Tibial artery (tissue), 4 donors: ENCODE measurements at regions not wholly inside any gene's neighbourhood (a gene's known extent, or its start where the extent isn't known, plus 50 kb on each side); places are given as distances from the start of the nearest gene placed in this dataset.

ENCODE experiments used
- DNase-seq, 2 donors: peaks; one replicate each; pipeline ENCODE4 v3.0.0-alpha.2; 2019
- H3K27ac ChIP-seq, 2 donors: fragments of 200-600 bp; sonication (generic) in 1 of 2; 1 replicate in 1 of 2; 2 replicates in 1 of 2; pipeline ENCODE4 v1.5.1; 2018 to 2019; ENCODE audit warnings: mild to moderate bottlenecking in 1 of 2
- H3K27me3 ChIP-seq, 2 donors: fragments of 200-600 bp; sonication (generic) in 1 of 2; one replicate each; pipeline versions ENCODE4 v1.5.1 to v1.6.0; 2016 to 2019
- H3K36me3 ChIP-seq, 3 donors: fragments of 200-600 bp; sonication (generic) in 2 of 3; one replicate each; pipeline ENCODE4 v1.5.1; 2016 to 2019; ENCODE audit warnings: mild to moderate bottlenecking in 2 of 3
- H3K4me1 ChIP-seq, 4 donors: fragments of 200-600 bp; sonication (generic) in 2 of 4; 1 replicate in 3 of 4; 2 replicates in 1 of 4; pipeline ENCODE4 v1.5.1; 2016 to 2019
- H3K4me3 ChIP-seq, 2 donors: fragments of 200-600 bp; sonication (generic) in 1 of 2; 1 replicate in 1 of 2; 2 replicates in 1 of 2; pipeline ENCODE4 v1.5.1; 2018 to 2019; ENCODE audit warnings: mild to moderate bottlenecking in 2 of 2
- H3K9me3 ChIP-seq, 3 donors: fragments of 200-600 bp; sonication (generic) in 1 of 3; one replicate each; pipeline ENCODE4 v1.5.1; 2016 to 2019
- CTCF ChIP-seq, 2 experiments: fragments of 200-600 bp in 1 of 2; fragments of 450-650 bp in 1 of 2; IDR thresholded peaks; one replicate each; pipeline ENCODE4 v1.5.1; 2017 to 2019; ENCODE audit warnings: antibody characterized with exemption in 2 of 2, mild to moderate bottlenecking in 1 of 2, moderate library complexity in 1 of 2
- intact Hi-C: fragments of 100-400 bp; cut with DNase I; formaldehyde crosslinking; loops from one replicate; pipeline ENCODE4 v1.15.0; 2023; ENCODE audit warnings: low total_unique reads

GRCh38 chr5:125138266-125138665 lies 391.8 kb upstream of the ZNF608 start:
- no peaks in the 10 kb centered on the region for H3K27me3 ChIP-seq
- intact Hi-C loops, result no loop called here
- no peak overlapping the region for H3K27ac ChIP-seq
- H3K36me3 ChIP-seq, result no peaks in the 10 kb centered on the region
- no peak for TF ChIP-seq CTCF (IDR thresholded peaks at IDR 0.05)
- H3K9me3 ChIP-seq, result no peaks in the 10 kb centered on the region
- DNase-seq, result no peak
- no peak overlapping the region for H3K4me3 ChIP-seq
- peaks cover 0 to 11% (median 0%) of the 10 kb centered on the region in 4 donors for H3K4me1 ChIP-seq

- no peak for TF ChIP-seq CTCF (IDR thresholded peaks at IDR 0.05)
- no peak for DNase-seq
- intact Hi-C loops, result no loop called here
- Histone ChIP-seq H3K4me3 (no peak overlapping the region), H3K4me1 (peaks cover 0 to 11% (median 0%) of the 10 kb centered on the region in 4 donors), H3K27ac (no peak overlapping the region), H3K9me3 (no peaks in the 10 kb centered on the region), H3K36me3 (no peaks in the 10 kb centered on the region), H3K27me3 (no peaks in the 10 kb centered on the region)
Observed at GRCh38 chr5:125139590-125139989, 393.2 kb upstream of the ZNF608 start.

GRCh38 chr5:125140220-125140619 lies 393.8 kb upstream of the ZNF608 start:
- H3K27ac ChIP-seq, result no peak overlapping the region

GRCh38 chr5:125140855-125141254 lies 394.4 kb upstream of the ZNF608 start:
- no peak for DNase-seq
- H3K36me3 ChIP-seq, result no peaks in the 10 kb centered on the region
- intact Hi-C loops, result no loop called here
- no peaks in the 10 kb centered on the region for H3K27me3 ChIP-seq
- no peak for TF ChIP-seq CTCF (IDR thresholded peaks at IDR 0.05)
- H3K27ac ChIP-seq, result no peak overlapping the region
- H3K4me3 ChIP-seq, result no peak overlapping the region
- H3K4me1 ChIP-seq, result peaks cover 0 to 11% (median 0%) of the 10 kb centered on the region in 4 donors
- H3K9me3 ChIP-seq, result no peaks in the 10 kb centered on the region

More at GRCh38 chr5:125140220-125140619, 393.8 kb upstream of the ZNF608 start:
- H3K4me1 ChIP-seq, result peaks cover 0 to 11% (median 0%) of the 10 kb centered on the region in 4 donors
- DNase-seq, result no peak
- TF ChIP-seq CTCF (IDR thresholded peaks at IDR 0.05), result no peak
- intact Hi-C loops, result no loop called here
- no peaks in the 10 kb centered on the region for H3K9me3 ChIP-seq
- H3K36me3 ChIP-seq, result no peaks in the 10 kb centered on the region
- H3K4me3 ChIP-seq, result no peak overlapping the region
- H3K27me3 ChIP-seq, result no peaks in the 10 kb centered on the region

GRCh38 chr5:125142458-125142857 lies 396.0 kb upstream of the ZNF608 start:
- Histone ChIP-seq H3K4me1 (peaks cover 0 to 11% (median 0%) of the 10 kb centered on the region in 4 donors), H3K27me3 (no peaks in the 10 kb centered on the region), H3K4me3 (no peak overlapping the region), H3K27ac (no peak overlapping the region), H3K36me3 (no peaks in the 10 kb centered on the region), H3K9me3 (no peaks in the 10 kb centered on the region)
- intact Hi-C loops, result no loop called here
- no peak for DNase-seq
- TF ChIP-seq CTCF (IDR thresholded peaks at IDR 0.05), result no peak

GRCh38 chr5:125143011-125143410 lies 396.6 kb upstream of the ZNF608 start:
- no peaks in the 10 kb centered on the region for H3K36me3 ChIP-seq
- no peak for DNase-seq
- no peak overlapping the region for H3K27ac ChIP-seq
- intact Hi-C loops, result no loop called here
- H3K4me1 ChIP-seq, result peaks cover 0 to 11% (median 0%) of the 10 kb centered on the region in 4 donors
- H3K9me3 ChIP-seq, result no peaks in the 10 kb centered on the region
- H3K4me3 ChIP-seq, result no peak overlapping the region
- H3K27me3 ChIP-seq, result no peaks in the 10 kb centered on the region
- no peak for TF ChIP-seq CTCF (IDR thresholded peaks at IDR 0.05)
